K562 (cell line): ENCODE measurements at regions not wholly inside any gene's neighbourhood (a gene's known extent, or its start where the extent isn't known, plus 50 kb on each side); places are given as distances from the start of the nearest gene placed in this dataset.

Source experiments
- ATAC-seq: fragments of 200-7000 bp; cut with Tn5 transposase; 3 replicates; pipeline ENCODE4 v1.9.1; 2020; ENCODE audit warnings: moderate library complexity
- BruUV-seq: library from RNA; stranded (reverse); fragments of 400-500 nt; replicated peaks from 2 replicates; lab custom pipeline; 2021; lab: Mats Ljungman, UMichigan
- CTCF ChIA-PET: fragments of 300-600 bp; formaldehyde crosslinking; extraction: SDS; loops from one replicate; lab custom pipeline; 2021; ENCODE audit warnings: low intra/inter-chr PET ratio; lab: Yijun Ruan, JAX
- POLR2A ChIA-PET: fragments of 300-600, 350-650 bp; sonication (Branson Sonifier 250); formaldehyde crosslinking; extraction: SDS; loops from one replicate; lab custom pipeline; 2021; ENCODE audit warnings: antibody characterized with exemption, inconsistent platforms; lab: Yijun Ruan, JAX
- DNase-seq, 4 experiments: peaks; one replicate each; pipeline versions ENCODE4 v3.0.0 to v3.0.0-alpha.2; 2011 to 2018; ENCODE audit warnings: low spot score in 3 of 4, mixed read lengths in 3 of 4; ENCODE audit errors: extremely low read depth in 1 of 4
- FAIRE-seq: peaks from 2 replicates; lab custom pipeline; 2011; peaks lifted over from hg19 to GRCh38; lab: Jason Lieb, UNC
- H2AFZ ChIP-seq: 2 replicates; pipeline ENCODE4 v1.6.0; 2011; ENCODE audit warnings: low read depth, low read length, control low read depth, inconsistent platforms
- H3K27ac ChIP-seq: fragments of 200-600 bp; 3 replicates; pipeline ENCODE4 v1.8.0; 2011; ENCODE audit warnings: low read depth, mild to moderate bottlenecking, control low read depth, inconsistent platforms, low read length, moderate library complexity, mixed read lengths; ENCODE audit errors: extremely low read depth
- H3K27me3 ChIP-seq, 2 experiments: fragments of 300-600 bp in 1 of 2; 2 replicates in 1 of 2; 3 replicates in 1 of 2; pipeline versions ENCODE4 v1.6.0 to v1.8.0; 2011; ENCODE audit warnings: inconsistent platforms in 2 of 2, low read length in 2 of 2, mild to moderate bottlenecking in 1 of 2, mixed read lengths in 1 of 2, moderate library complexity in 1 of 2; ENCODE audit not compliant: control insufficient read depth in 2 of 2, insufficient read depth in 2 of 2
- H3K36me3 ChIP-seq: fragments of 300-600 bp; 3 replicates; pipeline ENCODE4 v1.8.0; 2011; ENCODE audit warnings: mild to moderate bottlenecking, low read length, inconsistent platforms; ENCODE audit not compliant: control insufficient read depth, insufficient read depth
- H3K4me1 ChIP-seq, 2 experiments: fragments of 200-600 bp in 1 of 2; replicated peaks in 1 of 2; 2 replicates in 1 of 2; 3 replicates in 1 of 2; pipeline versions ENCODE4 v1.5.1 to v1.8.0; 2011; ENCODE audit warnings: inconsistent platforms in 2 of 2, low read length in 2 of 2, mild to moderate bottlenecking in 1 of 2, mixed read lengths in 1 of 2, moderate library complexity in 1 of 2; ENCODE audit not compliant: control insufficient read depth in 2 of 2, insufficient read depth in 2 of 2
- H3K4me2 ChIP-seq: 2 replicates; pipeline ENCODE4 v1.6.1; 2011; ENCODE audit warnings: low read length, control low read depth, inconsistent platforms, mixed read lengths; ENCODE audit not compliant: insufficient read depth
- H3K4me3 ChIP-seq: fragments of 200-600 bp; sonication (generic), shearing (Covaris generic); 2 replicates; pipeline ENCODE4 v1.5.1; 2016; ENCODE audit warnings: control low read depth, inconsistent platforms
- H3K79me2 ChIP-seq: fragments of 200-600 bp; 3 replicates; pipeline ENCODE4 v1.8.0; 2011; ENCODE audit warnings: low read length, inconsistent platforms; ENCODE audit not compliant: control insufficient read depth, insufficient read depth
- H3K9ac ChIP-seq, 2 experiments: 2 replicates each; pipeline versions ENCODE4 v1.6.0 to v1.6.1; 2011; ENCODE audit warnings: low read depth in 2 of 2, low read length in 2 of 2, control low read depth in 1 of 2, inconsistent platforms in 1 of 2, mild to moderate bottlenecking in 1 of 2, mixed read lengths in 1 of 2; ENCODE audit not compliant: insufficient read depth in 1 of 2
- H3K9me1 ChIP-seq: one replicate; pipeline ENCODE4 v1.6.0; 2011; ENCODE audit warnings: inconsistent platforms, mild to moderate bottlenecking, low read length, moderate library complexity; ENCODE audit not compliant: control insufficient read depth, insufficient read depth
- H3K9me3 ChIP-seq: replicated peaks from 2 replicates; pipeline ENCODE4 v1.5.1; 2011; ENCODE audit warnings: low read depth, low read length, inconsistent platforms; ENCODE audit not compliant: control insufficient read depth, insufficient read depth
- H4K20me1 ChIP-seq: replicated peaks from 2 replicates; pipeline ENCODE4 v1.6.1; 2011; ENCODE audit warnings: low read length, inconsistent platforms, mixed read lengths; ENCODE audit not compliant: control insufficient read depth, insufficient read depth
- ATF3 ChIP-seq, 2 experiments: fragments of 450-650 bp in 1 of 2; sonication (generic) in 1 of 2; formaldehyde crosslinking in 1 of 2; IDR thresholded peaks in 1 of 2; conservative IDR thresholded peaks in 1 of 2; 2 replicates each; pipeline versions ENCODE4 v1.6.1 to v1.8.1; 2016 to 2023; ENCODE audit warnings: mild to moderate bottlenecking in 2 of 2, moderate library complexity in 2 of 2, inconsistent platforms in 1 of 2, missing genetic modification reagents in 1 of 2
- CHD1 ChIP-seq: fragments of 200-600 bp; sonication (generic); IDR thresholded peaks from one replicate; pipeline ENCODE4 v1.6.1; 2012; ENCODE audit warnings: mild to moderate bottlenecking, moderate library complexity, low read length, inconsistent platforms
- DPF2 ChIP-seq: fragments of 450-650 bp; IDR thresholded peaks from 2 replicates; pipeline ENCODE4 v1.6.1; 2016
- EGR1 ChIP-seq: fragments of 450-650 bp; conservative IDR thresholded peaks from 2 replicates; pipeline ENCODE4 v1.6.1; 2017; ENCODE audit warnings: mild to moderate bottlenecking
- HNRNPL ChIP-seq: fragments of 200-400 bp; formaldehyde crosslinking; IDR thresholded peaks from 2 replicates; pipeline ENCODE4 v1.6.1; 2017; ENCODE audit warnings: low read depth, mild to moderate bottlenecking, low read length
- TCF3 ChIP-seq: sonication (generic); formaldehyde crosslinking; IDR thresholded peaks from 2 replicates; pipeline ENCODE4 v1.4.0; 2020; ENCODE audit warnings: mild to moderate bottlenecking, missing genetic modification reagents
- USF2 ChIP-seq: sonication (generic); formaldehyde crosslinking; IDR thresholded peaks from 2 replicates; pipeline ENCODE4 v1.5.0; 2020; ENCODE audit warnings: missing genetic modification reagents
- ZEB2 ChIP-seq: fragments of 450-650 bp; IDR thresholded peaks from 2 replicates; pipeline ENCODE4 v1.6.1; 2016
- WGBS: fragments of 100-300 bp; shearing (Covaris generic); methylation state at CpG from one replicate; pipeline ENCODE4 v1.1.6; 2016; ENCODE audit warnings: low coverage, mixed read lengths; ENCODE audit not compliant: insufficient coverage; ENCODE audit errors: missing lambda C conversion rate; 5-methylcytosine and 5-hydroxymethylcytosine counted together
- in situ Hi-C: fragments of 300-500 bp; cut with MboI; formaldehyde crosslinking; loops from 4 replicates; pipeline ENCODE4 v1.15.0; 2018; ENCODE audit warnings: inconsistent platforms, mixed read lengths
- intact Hi-C: fragments of 100-400 bp; cut with micrococcal nuclease; formaldehyde crosslinking; loops from 2 replicates; pipeline ENCODE4 v1.14.2; 2022

- no TSS peak for BruUV-seq
- Histone ChIP-seq H3K79me2 (no peaks in the 10 kb centered on the region), H3K4me1 (no peaks in the 10 kb centered on the region), H3K36me3 (no peaks in the 10 kb centered on the region), H3K27me3 (no peaks in the 10 kb centered on the region; a peak in 1 of 5 replicates), H3K4me3 (no peak overlapping the region), H3K27ac (no peak overlapping the region), H3K9ac (no peak overlapping the region), H4K20me1 (no peaks in the 10 kb centered on the region), H2AFZ (no peak overlapping the region), H3K4me2 (no peak overlapping the region), H3K9me3 (no peaks in the 10 kb centered on the region), H3K9me1 (no peaks in the 10 kb centered on the region)
- intact Hi-C loops (no loop called here), in situ Hi-C loops (no loop called here)
- DNase-seq (no peak), FAIRE-seq (no peak), ATAC-seq (no peak)
- 21% methylated on average over 5 of the region's 5 CpGs for WGBS
- POLR2A ChIA-PET: no interaction called here
- CTCF ChIA-PET: no interaction called here
- TF ChIP-seq EGR1 (no peak), ATF3 (IDR thresholded peaks at IDR 0.05) (no peak), ATF3 (CRISPR knock-in tag; conservative IDR thresholded peaks at IDR 0.05) (no peak), TCF3 (CRISPR knock-in tag) (no peak), CHD1 (no peak), DPF2 (no peak), USF2 (no peak), HNRNPL (no peak), ZEB2 (no peak)
Measured at GRCh38 chr3:17799312-17799711, 56.9 kb upstream of the TBC1D5 start.
